ENCODE measurements at regions not wholly inside any gene's neighbourhood (a gene's known extent, or its start where the extent isn't known, plus 50 kb on each side); places are given as distances from the start of the nearest gene placed in this dataset.
A peak's percentile ranks its signal among the peaks of the same experiment; 100 is the strongest.

GRCh38 chr13:32910530-32910929 lies 105.7 kb upstream of the KL start:
- no peak for DNase-seq

GRCh38 chr13:32911506-32911905 lies 104.7 kb upstream of the KL start:
- DNase-seq, result peak in 2 of 14 donors; percentile 1 to 3

- DNase-seq, result no peak
Measured at GRCh38 chr13:32914686-32915085, 101.5 kb upstream of the KL start.

- DNase-seq, result no peak
Measured at GRCh38 chr13:32917504-32917903, 98.7 kb upstream of the KL start.

- no peak for DNase-seq
Measured at GRCh38 chr13:32923725-32924124, 92.5 kb upstream of the KL start.

- DNase-seq, result no peak
Measured at GRCh38 chr13:32924886-32925285, 91.3 kb upstream of the KL start.

GRCh38 chr13:32925506-32925905 lies 90.7 kb upstream of the KL start:
- no peak for DNase-seq

GRCh38 chr13:32932376-32932775 lies 83.8 kb upstream of the KL start:
- DNase-seq, result no peak

- no peak for DNase-seq
Measured at GRCh38 chr13:32936716-32937115, 79.5 kb upstream of the KL start.

GRCh38 chr13:32938314-32938713 lies 77.9 kb upstream of the KL start:
- DNase-seq, result no peak

GRCh38 chr13:32938907-32939306 lies 77.3 kb upstream of the KL start:
- DNase-seq, result no peak

GRCh38 chr13:32940601-32941000 lies 75.6 kb upstream of the KL start:
- DNase-seq, result peak in 5 of 14 donors; percentile 3 to 26 (median 11)

GRCh38 chr13:32941368-32941767 lies 74.9 kb upstream of the KL start:
- no peak for DNase-seq

- no peak for DNase-seq
Measured at GRCh38 chr13:32946558-32946957, 69.7 kb upstream of the KL start.

- no peak for DNase-seq
Measured at GRCh38 chr13:32947411-32948276, 68.6 kb upstream of the KL start.

GRCh38 chr13:32949820-32950219 lies 66.4 kb upstream of the KL start:
- no peak for DNase-seq

- DNase-seq, result no peak
Measured at GRCh38 chr13:32951580-32951979, 64.6 kb upstream of the KL start.

GRCh38 chr13:32955881-32956594 lies 60.2 kb upstream of the KL start:
- DNase-seq, result no peak

- DNase-seq, result no peak
Measured at GRCh38 chr13:32956595-32956933, 59.7 kb upstream of the KL start.

GRCh38 chr13:32960626-32961025 lies 55.6 kb upstream of the KL start:
- no peak for DNase-seq

GRCh38 chr13:32961724-32962123 lies 54.5 kb upstream of the KL start:
- DNase-seq, result no peak

- DNase-seq, result no peak
Measured at GRCh38 chr13:32962342-32962741, 53.9 kb upstream of the KL start.

- no peak for DNase-seq
Measured at GRCh38 chr13:32964987-32965386, 51.2 kb upstream of the KL start.
